ENCODE measurements at regions not wholly inside any gene's neighbourhood (a gene's known extent, or its start where the extent isn't known, plus 50 kb on each side); places are given as distances from the start of the nearest gene placed in this dataset.

- Histone ChIP-seq H3K4me3 (ENCODE audit: low read depth, low read length) (no peak overlapping the region), H3K27me3 (ENCODE audit: control insufficient read depth, insufficient read depth, low read length) (no peaks in the 10 kb centered on the region), H3K36me3 (ENCODE audit: control insufficient read depth, insufficient read depth, low read length) (no peaks in the 10 kb centered on the region), H3K27ac (ENCODE audit: low read depth, low read length) (no peak overlapping the region), H3K4me1 (ENCODE audit: control insufficient read depth, insufficient read depth, low read length) (no peaks in the 10 kb centered on the region), H3K9me3 (ENCODE audit: control insufficient read depth, insufficient read depth, low read length) (no peaks in the 10 kb centered on the region)
- WGBS (ENCODE audit: insufficient coverage): no CpG with 5 or more reads among the region's 8 CpGs
- no peak for DNase-seq (ENCODE audit: low read depth in 4 of 6, low spot score in 6 of 6)
Observed at GRCh38 chr13:92938486-92939020, 288.1 kb upstream of the GPC6 start.

DNA sequence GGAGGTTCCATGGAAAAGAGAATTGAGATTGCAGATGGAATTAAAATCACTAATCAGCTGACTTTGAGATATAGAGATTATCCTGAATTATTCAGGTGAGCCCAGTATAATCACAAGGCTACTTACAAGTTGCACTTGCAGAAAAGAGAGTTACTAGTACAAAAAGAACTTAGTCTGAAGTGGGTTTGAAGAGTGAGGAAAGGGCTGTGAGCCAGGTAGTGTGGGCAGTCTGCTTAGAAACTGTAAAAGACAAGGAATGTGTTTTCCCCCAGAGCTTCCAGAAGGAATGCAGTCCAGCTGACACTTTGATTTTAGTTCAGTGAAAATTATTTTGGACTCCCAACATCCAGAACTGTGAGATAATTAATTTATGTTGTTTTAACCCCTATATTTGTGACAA is 285.4 kb upstream of the GPC6 start:
- no peaks in the 10 kb centered on the region for H3K36me3 ChIP-seq (ENCODE audit: control insufficient read depth, insufficient read depth, low read length)
- H3K4me3 ChIP-seq (ENCODE audit: low read depth, low read length): no peak overlapping the region
- no peaks in the 10 kb centered on the region for H3K9me3 ChIP-seq (ENCODE audit: control insufficient read depth, insufficient read depth, low read length)
- no peaks in the 10 kb centered on the region for H3K27me3 ChIP-seq (ENCODE audit: control insufficient read depth, insufficient read depth, low read length)
- H3K27ac ChIP-seq (ENCODE audit: low read depth, low read length): no peak overlapping the region
- H3K4me1 ChIP-seq (ENCODE audit: control insufficient read depth, insufficient read depth, low read length): no peaks in the 10 kb centered on the region
- DNase-seq (ENCODE audit: low read depth in 4 of 6, low spot score in 6 of 6): no peak

GRCh38 chr13:92947770-92948434 is 278.7 kb upstream of the GPC6 start:
- Histone ChIP-seq H3K4me1 (ENCODE audit: control insufficient read depth, insufficient read depth, low read length) (no peaks in the 10 kb centered on the region), H3K27ac (ENCODE audit: low read depth, low read length) (no peak overlapping the region), H3K9me3 (ENCODE audit: control insufficient read depth, insufficient read depth, low read length) (no peaks in the 10 kb centered on the region), H3K4me3 (ENCODE audit: low read depth, low read length) (no peak overlapping the region), H3K27me3 (ENCODE audit: control insufficient read depth, insufficient read depth, low read length) (no peaks in the 10 kb centered on the region), H3K36me3 (ENCODE audit: control insufficient read depth, insufficient read depth, low read length) (no peaks in the 10 kb centered on the region)
- 80% methylated on average over 1 of the region's 2 CpGs for WGBS (ENCODE audit: insufficient coverage)
- peak in 1 of 6 donors; percentile 22 for DNase-seq (ENCODE audit: low read depth in 4 of 6, low spot score in 6 of 6)

- no peaks in the 10 kb centered on the region for H3K27me3 ChIP-seq (ENCODE audit: control insufficient read depth, insufficient read depth, low read length)
- DNase-seq (ENCODE audit: low read depth in 4 of 6, low spot score in 6 of 6): no peak
- no CpG with 5 or more reads among the region's 2 CpGs for WGBS (ENCODE audit: insufficient coverage)
- no peaks in the 10 kb centered on the region for H3K4me1 ChIP-seq (ENCODE audit: control insufficient read depth, insufficient read depth, low read length)
- no peaks in the 10 kb centered on the region for H3K9me3 ChIP-seq (ENCODE audit: control insufficient read depth, insufficient read depth, low read length)
- no peak overlapping the region for H3K27ac ChIP-seq (ENCODE audit: low read depth, low read length)
- H3K36me3 ChIP-seq (ENCODE audit: control insufficient read depth, insufficient read depth, low read length): no peaks in the 10 kb centered on the region
- H3K4me3 ChIP-seq (ENCODE audit: low read depth, low read length): no peak overlapping the region
Observed at GRCh38 chr13:92950771-92951170, 275.8 kb upstream of the GPC6 start.

DNA sequence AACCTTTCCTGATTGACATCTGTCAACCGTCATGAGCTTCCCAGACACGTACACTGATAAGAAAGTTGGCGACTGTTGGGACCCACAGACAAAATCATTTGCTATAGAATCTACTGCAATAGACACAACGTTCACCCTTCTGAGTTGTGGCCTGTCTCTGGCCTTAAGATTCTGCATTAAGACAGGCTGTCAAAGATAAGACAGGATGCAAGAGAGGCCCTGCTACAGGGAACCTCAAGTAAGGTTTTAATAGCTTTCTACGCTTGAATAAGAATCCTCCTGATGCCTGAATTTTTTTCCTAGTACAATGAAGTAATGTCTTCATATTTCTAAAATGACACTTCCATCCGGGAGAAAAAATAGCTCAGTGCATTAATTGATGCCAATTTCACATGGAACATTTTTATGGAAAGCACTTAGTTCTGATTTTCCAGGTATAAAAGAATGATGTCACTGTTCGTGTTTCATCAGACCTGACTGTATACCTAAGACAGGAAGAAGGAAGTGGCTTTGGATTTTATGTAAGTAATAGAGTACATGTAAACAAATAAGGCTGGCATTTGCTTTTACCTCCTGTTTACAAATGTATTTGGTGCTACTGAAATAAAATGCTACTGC is 275.2 kb upstream of the GPC6 start:
- DNase-seq (ENCODE audit: low read depth in 4 of 6, low spot score in 6 of 6): peak in 1 of 6 donors; percentile 10
- H3K27ac ChIP-seq (ENCODE audit: low read depth, low read length): no peak overlapping the region
- no peak overlapping the region for H3K4me3 ChIP-seq (ENCODE audit: low read depth, low read length)
- no peaks in the 10 kb centered on the region for H3K27me3 ChIP-seq (ENCODE audit: control insufficient read depth, insufficient read depth, low read length)
- no peaks in the 10 kb centered on the region for H3K9me3 ChIP-seq (ENCODE audit: control insufficient read depth, insufficient read depth, low read length)
- H3K4me1 ChIP-seq (ENCODE audit: control insufficient read depth, insufficient read depth, low read length): no peaks in the 10 kb centered on the region
- H3K36me3 ChIP-seq (ENCODE audit: control insufficient read depth, insufficient read depth, low read length): no peaks in the 10 kb centered on the region
- WGBS (ENCODE audit: insufficient coverage): 91% methylated on average over 4 of the region's 7 CpGs

- no CpG with 5 or more reads among the region's 4 CpGs for WGBS (ENCODE audit: insufficient coverage)
- H3K27me3 ChIP-seq (ENCODE audit: control insufficient read depth, insufficient read depth, low read length): no peaks in the 10 kb centered on the region
- no peaks in the 10 kb centered on the region for H3K9me3 ChIP-seq (ENCODE audit: control insufficient read depth, insufficient read depth, low read length)
- H3K4me3 ChIP-seq (ENCODE audit: low read depth, low read length): no peak overlapping the region
- peak in 1 of 6 donors; percentile 5 for DNase-seq (ENCODE audit: low read depth in 4 of 6, low spot score in 6 of 6)
- no peaks in the 10 kb centered on the region for H3K4me1 ChIP-seq (ENCODE audit: control insufficient read depth, insufficient read depth, low read length)
- H3K27ac ChIP-seq (ENCODE audit: low read depth, low read length): no peak overlapping the region
- H3K36me3 ChIP-seq (ENCODE audit: control insufficient read depth, insufficient read depth, low read length): no peaks in the 10 kb centered on the region
Observed at GRCh38 chr13:92952161-92952560, 274.4 kb upstream of the GPC6 start.

DNA sequence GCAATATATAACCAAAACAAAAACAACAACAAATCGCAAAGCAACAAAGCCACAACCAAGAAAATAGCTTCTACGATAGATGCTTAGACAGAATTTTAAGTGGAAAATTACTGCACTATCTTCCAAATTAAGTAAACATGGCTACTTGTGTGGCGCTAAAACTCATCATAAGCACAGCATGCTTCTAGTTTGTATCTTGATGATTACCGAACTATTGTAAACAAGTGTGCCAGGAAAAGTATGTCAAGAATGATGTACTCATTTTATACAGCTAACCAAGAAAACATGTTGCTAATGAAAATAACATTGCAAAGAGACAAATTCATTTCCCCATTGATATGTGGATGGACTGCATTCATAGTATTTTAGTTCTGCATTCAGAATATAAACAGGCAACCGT is 271.9 kb upstream of the GPC6 start:
- Histone ChIP-seq H3K9me3 (ENCODE audit: control insufficient read depth, insufficient read depth, low read length) (no peaks in the 10 kb centered on the region), H3K4me1 (ENCODE audit: control insufficient read depth, insufficient read depth, low read length) (no peaks in the 10 kb centered on the region), H3K27ac (ENCODE audit: low read depth, low read length) (no peak overlapping the region), H3K27me3 (ENCODE audit: control insufficient read depth, insufficient read depth, low read length) (no peaks in the 10 kb centered on the region), H3K36me3 (ENCODE audit: control insufficient read depth, insufficient read depth, low read length) (no peaks in the 10 kb centered on the region), H3K4me3 (ENCODE audit: low read depth, low read length) (no peak overlapping the region)
- DNase-seq (ENCODE audit: low read depth in 4 of 6, low spot score in 6 of 6): no peak
- no CpG with 5 or more reads among the region's 5 CpGs for WGBS (ENCODE audit: insufficient coverage)

DNA sequence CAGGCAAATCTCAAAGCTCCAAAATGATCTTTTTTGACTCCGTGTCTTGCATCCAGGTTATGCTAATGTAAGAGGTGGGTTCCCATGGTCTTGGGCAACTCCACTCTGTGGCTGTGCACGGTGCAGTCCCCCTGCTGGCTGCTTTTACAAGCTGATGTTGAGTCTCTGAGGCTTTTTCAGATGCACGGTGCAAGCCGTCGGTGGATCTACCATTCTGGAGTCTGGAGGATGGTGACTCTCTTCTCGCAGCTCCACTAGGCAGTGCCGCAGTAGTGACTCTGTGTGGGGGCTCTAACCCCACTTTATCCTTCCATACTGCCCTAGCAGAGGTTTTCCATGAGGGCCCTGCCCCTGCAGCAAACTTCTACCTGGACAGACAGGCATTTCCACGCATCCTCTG is 266.8 kb upstream of the GPC6 start:
- WGBS (ENCODE audit: insufficient coverage): 96% methylated on average over 7 of the region's 8 CpGs
- no peaks in the 10 kb centered on the region for H3K36me3 ChIP-seq (ENCODE audit: control insufficient read depth, insufficient read depth, low read length)
- H3K9me3 ChIP-seq (ENCODE audit: control insufficient read depth, insufficient read depth, low read length): peaks cover 4% of the 10 kb centered on the region
- no peak overlapping the region for H3K4me3 ChIP-seq (ENCODE audit: low read depth, low read length)
- no peak overlapping the region for H3K27ac ChIP-seq (ENCODE audit: low read depth, low read length)
- H3K27me3 ChIP-seq (ENCODE audit: control insufficient read depth, insufficient read depth, low read length): no peaks in the 10 kb centered on the region
- DNase-seq (ENCODE audit: low read depth in 4 of 6, low spot score in 6 of 6): no peak
- no peaks in the 10 kb centered on the region for H3K4me1 ChIP-seq (ENCODE audit: control insufficient read depth, insufficient read depth, low read length)

GRCh38 chr13:92963029-92963428 is 263.6 kb upstream of the GPC6 start:
- no peak overlapping the region for H3K4me3 ChIP-seq (ENCODE audit: low read depth, low read length)
- H3K27me3 ChIP-seq (ENCODE audit: control insufficient read depth, insufficient read depth, low read length): no peaks in the 10 kb centered on the region
- H3K36me3 ChIP-seq (ENCODE audit: control insufficient read depth, insufficient read depth, low read length): no peaks in the 10 kb centered on the region
- DNase-seq (ENCODE audit: low read depth in 4 of 6, low spot score in 6 of 6): no peak
- peaks cover 4% of the 10 kb centered on the region for H3K9me3 ChIP-seq (ENCODE audit: control insufficient read depth, insufficient read depth, low read length)
- H3K4me1 ChIP-seq (ENCODE audit: control insufficient read depth, insufficient read depth, low read length): no peaks in the 10 kb centered on the region
- WGBS (ENCODE audit: insufficient coverage): no CpG with 5 or more reads among the region's 1 CpG
- H3K27ac ChIP-seq (ENCODE audit: low read depth, low read length): no peak overlapping the region

- Histone ChIP-seq H3K27ac (ENCODE audit: low read depth, low read length) (no peak overlapping the region), H3K4me1 (ENCODE audit: control insufficient read depth, insufficient read depth, low read length) (no peaks in the 10 kb centered on the region), H3K4me3 (ENCODE audit: low read depth, low read length) (no peak overlapping the region), H3K27me3 (ENCODE audit: control insufficient read depth, insufficient read depth, low read length) (no peaks in the 10 kb centered on the region), H3K36me3 (ENCODE audit: control insufficient read depth, insufficient read depth, low read length) (no peaks in the 10 kb centered on the region), H3K9me3 (ENCODE audit: control insufficient read depth, insufficient read depth, low read length) (no peaks in the 10 kb centered on the region)
- peak in 1 of 6 donors; percentile 6 for DNase-seq (ENCODE audit: low read depth in 4 of 6, low spot score in 6 of 6)
- WGBS (ENCODE audit: insufficient coverage): 97% methylated on average over 6 of the region's 8 CpGs
Observed at GRCh38 chr13:92966341-92966740, 260.3 kb upstream of the GPC6 start.
